Liver (tissue), 8 donors: ENCODE measurements at regions not wholly inside any gene's neighbourhood (a gene's known extent, or its start where the extent isn't known, plus 50 kb on each side); places are given as distances from the start of the nearest gene placed in this dataset.

Experiments
- DNase-seq: peaks from one replicate; pipeline ENCODE4 v3.0.0-alpha.2; 2017; ENCODE audit warnings: low spot score
- H3K27ac ChIP-seq, 2 donors: one replicate each; pipeline ENCODE4 v1.7.0; 2013; ENCODE audit warnings: inconsistent platforms in 2 of 2, low read length in 2 of 2, control low read depth in 1 of 2, low read depth in 1 of 2, mild to moderate bottlenecking in 1 of 2
- H3K27me3 ChIP-seq, 4 donors: one replicate each; pipeline versions ENCODE4 v1.6.1 to v1.7.0; 2013; ENCODE audit warnings: low read length in 3 of 4, inconsistent platforms in 1 of 4, mild to moderate bottlenecking in 1 of 4, moderate library complexity in 1 of 4; ENCODE audit not compliant: control insufficient read depth in 4 of 4, insufficient read depth in 4 of 4
- H3K36me3 ChIP-seq, 4 donors: one replicate each; pipeline versions ENCODE4 v1.6.1 to v1.7.0; 2013; ENCODE audit warnings: low read length in 3 of 4, mild to moderate bottlenecking in 3 of 4, low read depth in 1 of 4, moderate library complexity in 1 of 4; ENCODE audit not compliant: control insufficient read depth in 4 of 4, insufficient read depth in 3 of 4
- H3K4me1 ChIP-seq, 4 donors: one replicate each; pipeline versions ENCODE4 v1.6.1 to v1.7.0; 2013; ENCODE audit warnings: low read length in 3 of 4, mild to moderate bottlenecking in 3 of 4, moderate library complexity in 1 of 4; ENCODE audit not compliant: control insufficient read depth in 4 of 4, insufficient read depth in 4 of 4
- H3K4me3 ChIP-seq, 3 donors: one replicate each; pipeline versions ENCODE4 v1.6.1 to v1.7.0; 2013; ENCODE audit warnings: low read length in 3 of 3, control low read depth in 1 of 3, low read depth in 1 of 3, mild to moderate bottlenecking in 1 of 3
- H3K9ac ChIP-seq, 2 donors: one replicate each; pipeline ENCODE4 v1.7.0; 2013; ENCODE audit warnings: low read length in 2 of 2, mild to moderate bottlenecking in 2 of 2, moderate library complexity in 2 of 2, control low read depth in 1 of 2, low read depth in 1 of 2
- H3K9me3 ChIP-seq, 4 donors: one replicate each; pipeline versions ENCODE4 v1.6.1 to v1.7.0; 2013; ENCODE audit warnings: low read length in 3 of 4; ENCODE audit not compliant: control insufficient read depth in 4 of 4
- EGR1 ChIP-seq, 2 donors: IDR thresholded peaks; 2 replicates each; pipeline ENCODE4 v1.6.1; 2016 to 2018; ENCODE audit warnings: antibody characterized with exemption in 2 of 2, low read depth in 2 of 2
- FOXA1 ChIP-seq: IDR thresholded peaks from 2 replicates; pipeline ENCODE4 v1.6.1; 2016; ENCODE audit warnings: antibody characterized with exemption
- FOXA2 ChIP-seq: IDR thresholded peaks from 2 replicates; pipeline ENCODE4 v1.6.1; 2016; ENCODE audit warnings: antibody characterized with exemption
- GABPA ChIP-seq, 2 donors: IDR thresholded peaks in 1 of 2; conservative IDR thresholded peaks in 1 of 2; 2 replicates each; pipeline ENCODE4 v1.6.1; 2016; ENCODE audit warnings: antibody characterized with exemption in 2 of 2, mild to moderate bottlenecking in 1 of 2, moderate library complexity in 1 of 2
- HNF4A ChIP-seq, 2 donors: conservative IDR thresholded peaks; 2 replicates each; pipeline ENCODE4 v1.6.1; 2016; ENCODE audit warnings: antibody characterized with exemption in 2 of 2, mild to moderate bottlenecking in 2 of 2
- JUND ChIP-seq, 2 donors: IDR thresholded peaks; 2 replicates each; pipeline ENCODE4 v1.6.1; 2016; ENCODE audit warnings: antibody characterized with exemption in 2 of 2
- NR2F2 ChIP-seq: IDR thresholded peaks from 2 replicates; pipeline ENCODE4 v1.6.1; 2016; ENCODE audit warnings: antibody characterized with exemption
- RAD21 ChIP-seq, 2 donors: IDR thresholded peaks; 2 replicates each; pipeline ENCODE4 v1.6.1; 2016; ENCODE audit warnings: antibody characterized with exemption in 2 of 2, mild to moderate bottlenecking in 2 of 2
- RXRA ChIP-seq, 2 donors: IDR thresholded peaks; 2 replicates each; pipeline ENCODE4 v1.6.1; 2017 to 2018; ENCODE audit warnings: antibody characterized with exemption in 2 of 2, mild to moderate bottlenecking in 1 of 2
- SP1 ChIP-seq: IDR thresholded peaks from 2 replicates; pipeline ENCODE4 v1.6.1; 2018; ENCODE audit warnings: antibody characterized with exemption, mild to moderate bottlenecking
- TAF1 ChIP-seq: conservative IDR thresholded peaks from 2 replicates; pipeline ENCODE4 v1.6.1; 2016; ENCODE audit warnings: antibody characterized with exemption, mild to moderate bottlenecking
- YY1 ChIP-seq: IDR thresholded peaks from 2 replicates; pipeline ENCODE4 v1.6.1; 2016; ENCODE audit warnings: antibody characterized with exemption, mild to moderate bottlenecking
- WGBS: extraction: QIAGEN DNeasy Blood & Tissue Kit; methylation state at CpG from one replicate; pipeline ENCODE4 v1.1.7; 2013; 5-methylcytosine and 5-hydroxymethylcytosine counted together
- TF ChIP-seq, protein P1 (sequence below): IDR thresholded peaks from 2 replicates; pipeline ENCODE4 v1.6.1; 2016; ENCODE audit warnings: antibody characterized with exemption
- TF ChIP-seq, protein P2 (sequence below): fragments of 150-350 bp; IDR thresholded peaks from 2 replicates; pipeline ENCODE4 v1.5.1; 2017; ENCODE audit warnings: improper control_type of control experiment, low read depth, low read length; ENCODE audit not compliant: missing input control
- TF ChIP-seq, protein P3 (sequence below): IDR thresholded peaks from 2 replicates; pipeline ENCODE4 v1.6.1; 2016; ENCODE audit warnings: antibody characterized with exemption, mild to moderate bottlenecking
- donor health status: healthy.
- donor health status: healthy.
- donor health status: healthy.
- donor health status: healthy.
- donor health status: healthy.

DNA sequence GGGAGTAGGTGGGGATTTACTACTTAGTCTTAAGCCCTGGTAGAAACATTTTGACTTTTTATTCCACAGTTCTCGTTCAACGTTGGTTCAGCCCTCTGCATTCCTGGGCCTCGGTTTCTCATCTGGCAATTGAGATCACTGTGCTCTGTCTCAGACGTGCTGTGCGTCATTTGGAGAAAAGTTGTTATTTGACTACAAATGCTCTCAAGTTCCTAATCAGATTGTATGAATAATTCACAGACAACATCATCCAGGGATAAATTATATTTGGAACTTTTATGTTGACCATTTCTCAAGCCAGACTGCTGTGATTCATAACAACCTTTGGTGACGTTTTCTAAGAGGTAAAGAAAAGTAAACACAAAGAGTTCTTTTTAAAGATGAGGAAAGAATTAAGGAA lies 69.2 kb downstream of the BLID start:
- no peaks in the 10 kb centered on the region for H3K9me3 ChIP-seq
- H3K27ac ChIP-seq, result no peak overlapping the region
- 88% methylated on average over 6 of the region's 6 CpGs for WGBS
- H3K27me3 ChIP-seq, result no peaks in the 10 kb centered on the region
- no peak overlapping the region for H3K4me3 ChIP-seq
- no peak overlapping the region for H3K9ac ChIP-seq
- no peaks in the 10 kb centered on the region for H3K4me1 ChIP-seq
- no peaks in the 10 kb centered on the region for H3K36me3 ChIP-seq
- TF ChIP-seq RXRA (IDR thresholded peaks at IDR 0.05), result no peak
- TF ChIP-seq, protein P1, sequence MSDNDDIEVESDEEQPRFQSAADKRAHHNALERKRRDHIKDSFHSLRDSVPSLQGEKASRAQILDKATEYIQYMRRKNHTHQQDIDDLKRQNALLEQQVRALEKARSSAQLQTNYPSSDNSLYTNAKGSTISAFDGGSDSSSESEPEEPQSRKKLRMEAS, result no peak
- no peak for DNase-seq

DNA sequence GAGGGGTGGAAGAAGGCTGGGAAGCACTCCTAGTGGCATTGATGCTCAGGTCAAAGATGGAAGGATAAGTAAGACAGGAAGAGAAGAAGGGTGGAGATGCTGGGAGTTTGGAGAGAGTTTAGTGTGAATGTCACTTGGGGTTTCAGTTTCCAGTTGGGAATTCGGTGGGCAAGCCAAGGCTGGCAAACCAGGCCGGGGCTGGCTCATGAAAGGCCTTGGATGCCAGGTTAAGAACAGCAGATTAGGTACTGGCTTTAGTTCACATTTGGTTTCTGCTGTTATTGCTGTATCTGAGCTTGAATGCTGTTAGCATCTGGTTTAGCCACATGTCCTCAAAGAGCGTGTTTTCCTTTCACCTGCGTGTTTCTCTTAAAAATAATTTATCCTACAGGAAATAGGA lies 69.6 kb downstream of the BLID start:
- Histone ChIP-seq H3K36me3 (no peaks in the 10 kb centered on the region), H3K4me1 (no peaks in the 10 kb centered on the region), H3K27ac (no peak overlapping the region), H3K9ac (no peak overlapping the region), H3K9me3 (no peaks in the 10 kb centered on the region), H3K27me3 (no peaks in the 10 kb centered on the region), H3K4me3 (no peak overlapping the region)
- DNase-seq, result no peak
- no peak for TF ChIP-seq FOXA2
- WGBS, result 88% methylated on average over 4 of the region's 4 CpGs

DNA sequence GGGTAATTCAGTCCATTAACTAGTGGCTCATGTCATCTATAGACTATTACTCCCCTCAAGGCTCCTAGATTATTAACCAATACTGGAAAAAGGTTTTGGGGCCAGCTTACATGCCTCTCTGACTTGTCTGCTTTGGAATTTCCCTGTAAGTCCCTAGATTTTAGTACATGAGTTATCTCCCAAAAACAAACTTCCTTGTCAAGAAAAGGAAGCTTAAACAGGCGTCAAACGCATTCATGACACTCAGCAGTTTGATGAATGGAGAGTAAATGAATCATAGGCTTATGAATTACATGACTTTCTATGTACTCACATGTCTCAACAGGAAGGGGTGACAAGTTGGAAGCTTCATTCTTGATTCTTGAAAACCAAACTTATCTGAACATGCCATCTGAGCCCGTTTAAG lies 70.8 kb downstream of the BLID start:
- TF ChIP-seq, protein P1, result no peak
- no peak for TF ChIP-seq FOXA1
- TF ChIP-seq TAF1, result no peak
- TF ChIP-seq HNF4A (conservative IDR thresholded peaks at IDR 0.05), result no peak
- WGBS, result 56% methylated on average over 3 of the region's 3 CpGs

DNA sequence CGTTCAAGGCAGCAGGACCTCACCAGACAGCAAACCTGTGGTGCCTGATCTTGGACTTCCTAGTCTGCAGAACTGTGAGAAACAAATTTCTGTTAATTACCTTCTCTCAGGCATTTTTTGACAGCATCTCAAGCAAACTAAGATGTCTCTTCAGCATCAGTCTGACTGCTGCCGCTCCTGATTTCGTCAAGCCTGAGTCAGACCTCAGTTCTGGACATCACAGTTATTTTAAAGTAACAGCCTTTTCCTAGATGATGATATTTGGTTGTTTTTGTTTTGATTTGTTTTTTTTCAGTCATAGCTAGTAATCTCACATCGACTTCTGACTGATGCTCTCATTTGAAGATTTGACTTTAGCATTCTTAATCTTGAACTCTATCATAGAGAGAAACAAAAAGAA lies 71.9 kb downstream of the BLID start:
- no peak overlapping the region for H3K9ac ChIP-seq
- DNase-seq, result no peak
- no peaks in the 10 kb centered on the region for H3K9me3 ChIP-seq
- 68% methylated on average over 4 of the region's 4 CpGs for WGBS
- no peaks in the 10 kb centered on the region for H3K4me1 ChIP-seq
- no peaks in the 10 kb centered on the region for H3K36me3 ChIP-seq
- no peak overlapping the region for H3K27ac ChIP-seq
- H3K4me3 ChIP-seq, result no peak overlapping the region
- TF ChIP-seq EGR1 (IDR thresholded peaks at IDR 0.05; ENCODE audit: low read depth in 2 of 2) (no peak), TAF1 (no peak), RAD21 (IDR thresholded peaks at IDR 0.05) (no peak), RXRA (IDR thresholded peaks at IDR 0.05) (no peak), NR2F2 (no peak), SP1 (no peak)
- peaks cover 0 to 4% (median 0%) of the 10 kb centered on the region in 4 donors for H3K27me3 ChIP-seq

More for the DNA sequence above, 70.8 kb downstream of the BLID start:
- Histone ChIP-seq H3K27me3 (peaks cover 0 to 4% (median 0%) of the 10 kb centered on the region in 4 donors), H3K9me3 (no peaks in the 10 kb centered on the region), H3K36me3 (no peaks in the 10 kb centered on the region), H3K4me1 (no peaks in the 10 kb centered on the region), H3K9ac (no peak overlapping the region), H3K4me3 (no peak overlapping the region), H3K27ac (no peak overlapping the region)
- DNase-seq, result no peak

DNA sequence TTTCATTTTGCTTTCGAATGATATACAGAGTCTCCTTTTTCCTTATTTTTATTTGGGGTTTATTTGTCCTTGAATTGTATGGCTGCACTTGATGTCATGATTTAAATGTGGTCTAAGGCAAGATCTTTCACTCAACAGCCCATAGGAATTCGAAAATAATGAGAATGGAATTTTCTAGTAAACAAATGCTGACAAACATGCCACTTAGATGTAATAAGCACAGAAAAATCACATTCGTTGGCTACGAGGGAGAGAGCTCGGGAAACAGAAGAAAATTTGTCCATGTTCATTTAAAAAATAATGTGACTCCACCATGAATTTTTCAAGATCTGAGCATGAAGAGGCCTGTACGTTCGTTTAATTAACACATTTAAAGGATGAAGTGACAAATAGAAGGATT lies 73.0 kb downstream of the BLID start:
- Histone ChIP-seq H3K36me3 (no peaks in the 10 kb centered on the region), H3K27me3 (peaks cover 0 to 4% (median 0%) of the 10 kb centered on the region in 4 donors), H3K9me3 (no peaks in the 10 kb centered on the region), H3K4me1 (no peaks in the 10 kb centered on the region), H3K9ac (no peak overlapping the region), H3K27ac (no peak overlapping the region), H3K4me3 (no peak overlapping the region)
- 63% methylated on average over 7 of the region's 7 CpGs for WGBS
- no peak for DNase-seq
- TF ChIP-seq NR2F2 (no peak), EGR1 (IDR thresholded peaks at IDR 0.05; ENCODE audit: low read depth in 2 of 2) (no peak), FOXA2 (no peak), FOXA1 (no peak), HNF4A (conservative IDR thresholded peaks at IDR 0.05) (no peak), YY1 (no peak), JUND (IDR thresholded peaks at IDR 0.05) (no peak), GABPA (IDR thresholded peaks at IDR 0.05 in 1 of 2, conservative IDR thresholded peaks at IDR 0.05 in 1 of 2) (no peak)
- TF ChIP-seq, protein P2, sequence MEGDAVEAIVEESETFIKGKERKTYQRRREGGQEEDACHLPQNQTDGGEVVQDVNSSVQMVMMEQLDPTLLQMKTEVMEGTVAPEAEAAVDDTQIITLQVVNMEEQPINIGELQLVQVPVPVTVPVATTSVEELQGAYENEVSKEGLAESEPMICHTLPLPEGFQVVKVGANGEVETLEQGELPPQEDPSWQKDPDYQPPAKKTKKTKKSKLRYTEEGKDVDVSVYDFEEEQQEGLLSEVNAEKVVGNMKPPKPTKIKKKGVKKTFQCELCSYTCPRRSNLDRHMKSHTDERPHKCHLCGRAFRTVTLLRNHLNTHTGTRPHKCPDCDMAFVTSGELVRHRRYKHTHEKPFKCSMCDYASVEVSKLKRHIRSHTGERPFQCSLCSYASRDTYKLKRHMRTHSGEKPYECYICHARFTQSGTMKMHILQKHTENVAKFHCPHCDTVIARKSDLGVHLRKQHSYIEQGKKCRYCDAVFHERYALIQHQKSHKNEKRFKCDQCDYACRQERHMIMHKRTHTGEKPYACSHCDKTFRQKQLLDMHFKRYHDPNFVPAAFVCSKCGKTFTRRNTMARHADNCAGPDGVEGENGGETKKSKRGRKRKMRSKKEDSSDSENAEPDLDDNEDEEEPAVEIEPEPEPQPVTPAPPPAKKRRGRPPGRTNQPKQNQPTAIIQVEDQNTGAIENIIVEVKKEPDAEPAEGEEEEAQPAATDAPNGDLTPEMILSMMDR, result no peak
- TF ChIP-seq, protein P3, sequence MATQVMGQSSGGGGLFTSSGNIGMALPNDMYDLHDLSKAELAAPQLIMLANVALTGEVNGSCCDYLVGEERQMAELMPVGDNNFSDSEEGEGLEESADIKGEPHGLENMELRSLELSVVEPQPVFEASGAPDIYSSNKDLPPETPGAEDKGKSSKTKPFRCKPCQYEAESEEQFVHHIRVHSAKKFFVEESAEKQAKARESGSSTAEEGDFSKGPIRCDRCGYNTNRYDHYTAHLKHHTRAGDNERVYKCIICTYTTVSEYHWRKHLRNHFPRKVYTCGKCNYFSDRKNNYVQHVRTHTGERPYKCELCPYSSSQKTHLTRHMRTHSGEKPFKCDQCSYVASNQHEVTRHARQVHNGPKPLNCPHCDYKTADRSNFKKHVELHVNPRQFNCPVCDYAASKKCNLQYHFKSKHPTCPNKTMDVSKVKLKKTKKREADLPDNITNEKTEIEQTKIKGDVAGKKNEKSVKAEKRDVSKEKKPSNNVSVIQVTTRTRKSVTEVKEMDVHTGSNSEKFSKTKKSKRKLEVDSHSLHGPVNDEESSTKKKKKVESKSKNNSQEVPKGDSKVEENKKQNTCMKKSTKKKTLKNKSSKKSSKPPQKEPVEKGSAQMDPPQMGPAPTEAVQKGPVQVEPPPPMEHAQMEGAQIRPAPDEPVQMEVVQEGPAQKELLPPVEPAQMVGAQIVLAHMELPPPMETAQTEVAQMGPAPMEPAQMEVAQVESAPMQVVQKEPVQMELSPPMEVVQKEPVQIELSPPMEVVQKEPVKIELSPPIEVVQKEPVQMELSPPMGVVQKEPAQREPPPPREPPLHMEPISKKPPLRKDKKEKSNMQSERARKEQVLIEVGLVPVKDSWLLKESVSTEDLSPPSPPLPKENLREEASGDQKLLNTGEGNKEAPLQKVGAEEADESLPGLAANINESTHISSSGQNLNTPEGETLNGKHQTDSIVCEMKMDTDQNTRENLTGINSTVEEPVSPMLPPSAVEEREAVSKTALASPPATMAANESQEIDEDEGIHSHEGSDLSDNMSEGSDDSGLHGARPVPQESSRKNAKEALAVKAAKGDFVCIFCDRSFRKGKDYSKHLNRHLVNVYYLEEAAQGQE, result no peak
